Kidney (tissue), 13 donors: ENCODE measurements at regions not wholly inside any gene's neighbourhood (a gene's known extent, or its start where the extent isn't known, plus 50 kb on each side); places are given as distances from the start of the nearest gene placed in this dataset.

Experiments used
- DNase-seq, 5 donors: peaks; one replicate each; pipeline ENCODE4 v3.0.0-alpha.2; 2013 to 2020
- FAIRE-seq: peaks from 2 replicates; lab custom pipeline; 2012; peaks lifted over from hg19 to GRCh38; lab: Jason Lieb, UNC
- H3K27ac ChIP-seq, 2 donors: one replicate each; pipeline ENCODE4 v1.7.0; 2013; ENCODE audit warnings: low read depth in 2 of 2, low read length in 2 of 2, inconsistent platforms in 1 of 2
- H3K27me3 ChIP-seq: one replicate; pipeline ENCODE4 v1.7.1; 2013; ENCODE audit warnings: low read length, inconsistent platforms; ENCODE audit not compliant: control insufficient read depth, insufficient read depth
- H3K36me3 ChIP-seq, 3 donors: one replicate each; pipeline versions ENCODE4 v1.7.0 to v1.7.1; 2013; ENCODE audit warnings: low read length in 3 of 3, control low read depth in 1 of 3, inconsistent platforms in 1 of 3; ENCODE audit not compliant: insufficient read depth in 3 of 3, control insufficient read depth in 2 of 3
- H3K4me1 ChIP-seq, 3 donors: one replicate each; pipeline versions ENCODE4 v1.7.0 to v1.7.1; 2013; ENCODE audit warnings: low read length in 3 of 3, inconsistent platforms in 1 of 3, low read depth in 1 of 3; ENCODE audit not compliant: control insufficient read depth in 2 of 3, insufficient read depth in 2 of 3
- H3K4me3 ChIP-seq, 3 donors: one replicate each; pipeline versions ENCODE4 v1.7.0 to v1.8.1; 2013; ENCODE audit warnings: low read length in 3 of 3, control low read depth in 1 of 3, inconsistent platforms in 1 of 3
- H3K9ac ChIP-seq, 3 donors: one replicate each; pipeline versions ENCODE4 v1.7.0 to v1.7.1; 2013; ENCODE audit warnings: low read length in 3 of 3, control low read depth in 1 of 3, inconsistent platforms in 1 of 3
- H3K9me3 ChIP-seq, 3 donors: one replicate each; pipeline versions ENCODE4 v1.7.0 to v1.7.1; 2013; ENCODE audit warnings: low read length in 3 of 3, control low read depth in 1 of 3, inconsistent platforms in 1 of 3; ENCODE audit not compliant: control insufficient read depth in 2 of 3, insufficient read depth in 1 of 3
- CTCF ChIP-seq: IDR thresholded peaks from 3 replicates; pipeline ENCODE4 v1.5.1; 2012; ENCODE audit warnings: mild to moderate bottlenecking, moderate library complexity, borderline replicate concordance; ENCODE audit not compliant: insufficient read depth; ENCODE audit errors: extremely low read depth
- intact Hi-C: fragments of 100-400 bp; cut with DNase I; formaldehyde crosslinking; loops from one replicate; pipeline ENCODE4 v1.11.1; 2022
- donor health status: control.
- donor health status: control.
- donor health status: control.
- donor health status: control.
- donor health status: control.
- donor health status: DM: yes; HTN: yes; CAD: no.
- donor health status: Normal renal cell carcinoma (clear cell type).

GRCh38 chr7:136058546-136058945 is 81.4 kb upstream of the MTPN start:
- no peak overlapping the region for H3K27ac ChIP-seq

GRCh38 chr7:136057509-136057908 is 80.3 kb upstream of the MTPN start:
- no peaks in the 10 kb centered on the region for H3K9me3 ChIP-seq
- no peak overlapping the region for H3K9ac ChIP-seq
- intact Hi-C loops, result no loop called here
- DNase-seq (no peak), FAIRE-seq (no peak)
- no peaks in the 10 kb centered on the region for H3K36me3 ChIP-seq
- no peak for TF ChIP-seq CTCF
- no peaks in the 10 kb centered on the region for H3K4me1 ChIP-seq
- H3K4me3 ChIP-seq, result no peak overlapping the region
- H3K27me3 ChIP-seq, result no peaks in the 10 kb centered on the region
- H3K27ac ChIP-seq, result no peak overlapping the region

More at GRCh38 chr7:136058546-136058945, 81.4 kb upstream of the MTPN start:
- H3K4me3 ChIP-seq, result no peak overlapping the region
- no peaks in the 10 kb centered on the region for H3K9me3 ChIP-seq
- no peaks in the 10 kb centered on the region for H3K36me3 ChIP-seq
- DNase-seq (peak in 1 of 5 donors; percentile 9), FAIRE-seq (no peak)
- TF ChIP-seq CTCF, result no peak
- no peaks in the 10 kb centered on the region for H3K4me1 ChIP-seq
- intact Hi-C loops, result no loop called here
- no peak overlapping the region for H3K9ac ChIP-seq
- H3K27me3 ChIP-seq, result no peaks in the 10 kb centered on the region

GRCh38 chr7:136056651-136057231 is 79.6 kb upstream of the MTPN start:
- H3K4me3 ChIP-seq, result no peak overlapping the region
- intact Hi-C loops, result no loop called here
- H3K36me3 ChIP-seq, result no peaks in the 10 kb centered on the region
- FAIRE-seq (peak; percentile 8), DNase-seq (peak in 2 of 5 donors; percentile 52 to 73)
- no peak for TF ChIP-seq CTCF
- H3K9ac ChIP-seq, result no peak overlapping the region
- H3K27ac ChIP-seq, result no peak overlapping the region
- H3K9me3 ChIP-seq, result no peaks in the 10 kb centered on the region
- no peaks in the 10 kb centered on the region for H3K27me3 ChIP-seq
- H3K4me1 ChIP-seq, result no peaks in the 10 kb centered on the region

- Histone ChIP-seq H3K27ac (no peak overlapping the region), H3K9ac (no peak overlapping the region), H3K4me3 (no peak overlapping the region), H3K36me3 (no peaks in the 10 kb centered on the region), H3K9me3 (no peaks in the 10 kb centered on the region), H3K27me3 (no peaks in the 10 kb centered on the region), H3K4me1 (no peaks in the 10 kb centered on the region)
- intact Hi-C loops, result no loop called here
- FAIRE-seq (no peak), DNase-seq (no peak)
- TF ChIP-seq CTCF, result no peak
Observed at GRCh38 chr7:136055266-136055665, 78.1 kb upstream of the MTPN start.
